Gastroesophageal sphincter (tissue), 3 donors: ENCODE measurements at regions not wholly inside any gene's neighbourhood (a gene's known extent, or its start where the extent isn't known, plus 50 kb on each side); places are given as distances from the start of the nearest gene placed in this dataset.

Source experiments
- CTCF ChIP-seq, 4 experiments: fragments of 200-600 bp in 2 of 4; fragments of 450-650 bp in 2 of 4; sonication (generic) in 1 of 4; IDR thresholded peaks; one replicate each; pipeline ENCODE4 v1.5.1; 2017 to 2019; ENCODE audit warnings: antibody characterized with exemption in 4 of 4, mild to moderate bottlenecking in 2 of 4, moderate library complexity in 2 of 4
- POLR2A ChIP-seq, 2 donors: fragments of 450-650 bp; IDR thresholded peaks; one replicate each; pipeline ENCODE4 v1.6.1; 2017; ENCODE audit warnings: antibody characterized with exemption in 2 of 2, mild to moderate bottlenecking in 2 of 2, moderate library complexity in 1 of 2
- POLR2AphosphoS5 ChIP-seq: sonication (generic); formaldehyde crosslinking; IDR thresholded peaks from one replicate; pipeline ENCODE4 v1.6.1; 2017; ENCODE audit warnings: antibody characterized with exemption

GRCh38 chr4:173880897-173881296, 350.9 kb upstream of the HAND2 start:
- TF ChIP-seq CTCF (IDR thresholded peaks at IDR 0.05) (no peak), POLR2AphosphoS5 (no peak), POLR2A (IDR thresholded peaks at IDR 0.05) (no peak)
